Lower leg skin (tissue), 3 donors: ENCODE measurements at regions not wholly inside any gene's neighbourhood (a gene's known extent, or its start where the extent isn't known, plus 50 kb on each side); places are given as distances from the start of the nearest gene placed in this dataset.

ENCODE experiments used
- POLR2A ChIP-seq, 2 donors: fragments of 450-650 bp; IDR thresholded peaks; one replicate each; pipeline ENCODE4 v1.6.1; 2016 to 2017; ENCODE audit warnings: antibody characterized with exemption in 2 of 2, mild to moderate bottlenecking in 1 of 2, moderate library complexity in 1 of 2
- TF ChIP-seq, protein P1 (sequence below), 3 donors: fragments of 450-650 bp; IDR thresholded peaks; one replicate each; pipeline ENCODE4 v1.5.1; 2016; ENCODE audit warnings: antibody characterized with exemption in 3 of 3, mild to moderate bottlenecking in 3 of 3, moderate library complexity in 2 of 3

DNA sequence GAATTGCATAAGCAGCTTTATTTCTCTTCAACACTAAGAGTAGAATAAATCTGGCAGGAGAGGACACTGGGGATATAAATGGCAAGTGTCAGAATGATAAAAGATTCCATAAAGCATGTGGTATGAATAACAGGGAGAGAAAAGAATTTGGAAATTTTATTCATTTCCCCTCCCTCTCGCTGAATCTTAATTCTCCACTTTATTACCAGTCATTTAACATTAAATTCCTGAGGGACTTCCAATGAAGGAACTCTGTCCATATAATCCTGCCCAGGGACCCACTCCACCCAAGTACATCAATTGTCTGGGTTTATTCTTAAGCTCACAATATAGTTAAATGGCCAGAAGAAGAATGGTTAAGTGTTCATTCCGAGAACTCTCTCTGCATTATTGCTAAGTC is 197.7 kb upstream of the MGAT5 start:
- TF ChIP-seq, protein P1, sequence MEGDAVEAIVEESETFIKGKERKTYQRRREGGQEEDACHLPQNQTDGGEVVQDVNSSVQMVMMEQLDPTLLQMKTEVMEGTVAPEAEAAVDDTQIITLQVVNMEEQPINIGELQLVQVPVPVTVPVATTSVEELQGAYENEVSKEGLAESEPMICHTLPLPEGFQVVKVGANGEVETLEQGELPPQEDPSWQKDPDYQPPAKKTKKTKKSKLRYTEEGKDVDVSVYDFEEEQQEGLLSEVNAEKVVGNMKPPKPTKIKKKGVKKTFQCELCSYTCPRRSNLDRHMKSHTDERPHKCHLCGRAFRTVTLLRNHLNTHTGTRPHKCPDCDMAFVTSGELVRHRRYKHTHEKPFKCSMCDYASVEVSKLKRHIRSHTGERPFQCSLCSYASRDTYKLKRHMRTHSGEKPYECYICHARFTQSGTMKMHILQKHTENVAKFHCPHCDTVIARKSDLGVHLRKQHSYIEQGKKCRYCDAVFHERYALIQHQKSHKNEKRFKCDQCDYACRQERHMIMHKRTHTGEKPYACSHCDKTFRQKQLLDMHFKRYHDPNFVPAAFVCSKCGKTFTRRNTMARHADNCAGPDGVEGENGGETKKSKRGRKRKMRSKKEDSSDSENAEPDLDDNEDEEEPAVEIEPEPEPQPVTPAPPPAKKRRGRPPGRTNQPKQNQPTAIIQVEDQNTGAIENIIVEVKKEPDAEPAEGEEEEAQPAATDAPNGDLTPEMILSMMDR (IDR thresholded peaks at IDR 0.05) = no peak
- no peak for TF ChIP-seq POLR2A (IDR thresholded peaks at IDR 0.05)
